ENCODE measurements at regions not wholly inside any gene's neighbourhood (a gene's known extent, or its start where the extent isn't known, plus 50 kb on each side); places are given as distances from the start of the nearest gene placed in this dataset.

DNA sequence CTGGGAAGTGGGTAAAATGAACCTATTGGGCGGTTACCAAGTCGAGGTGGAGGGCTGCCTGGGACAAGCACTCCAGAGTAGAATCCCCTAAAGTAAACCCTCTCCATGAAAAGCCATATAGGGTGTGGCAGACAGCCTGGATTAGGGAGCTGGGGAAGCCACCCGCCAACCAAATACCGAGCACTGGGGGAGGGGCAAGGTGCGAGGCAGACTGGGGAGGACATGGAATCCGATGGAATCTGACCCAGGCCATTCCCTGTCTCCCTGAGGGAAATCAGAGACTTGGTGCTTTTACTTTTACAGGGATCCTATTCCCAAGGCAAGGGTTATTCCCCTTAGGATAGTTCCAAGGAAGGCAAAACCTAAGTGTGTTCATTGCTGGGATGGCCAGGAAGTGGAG is 130.9 kb upstream of the HSD17B12 start:
- H3K4me1 ChIP-seq: no peaks in the 10 kb centered on the region
- no peaks in the 10 kb centered on the region for H3K79me2 ChIP-seq
- no peaks in the 10 kb centered on the region for H3K27me3 ChIP-seq (ENCODE audit: control insufficient read depth, insufficient read depth, low read length)
- no peaks in the 10 kb centered on the region for H3K9me3 ChIP-seq (ENCODE audit: control insufficient read depth, low read length)
- H3K4me2 ChIP-seq (ENCODE audit: low read length): no peak overlapping the region
- no peak overlapping the region for H2AFZ ChIP-seq
- H3K4me3 ChIP-seq (ENCODE audit: low read depth, low read length): no peak overlapping the region
- H3K36me3 ChIP-seq (ENCODE audit: control insufficient read depth, insufficient read depth, low read length): no peaks in the 10 kb centered on the region
- H3K9ac ChIP-seq: no peak overlapping the region
- H3K27ac ChIP-seq: no peak overlapping the region
- TF ChIP-seq, protein P1, sequence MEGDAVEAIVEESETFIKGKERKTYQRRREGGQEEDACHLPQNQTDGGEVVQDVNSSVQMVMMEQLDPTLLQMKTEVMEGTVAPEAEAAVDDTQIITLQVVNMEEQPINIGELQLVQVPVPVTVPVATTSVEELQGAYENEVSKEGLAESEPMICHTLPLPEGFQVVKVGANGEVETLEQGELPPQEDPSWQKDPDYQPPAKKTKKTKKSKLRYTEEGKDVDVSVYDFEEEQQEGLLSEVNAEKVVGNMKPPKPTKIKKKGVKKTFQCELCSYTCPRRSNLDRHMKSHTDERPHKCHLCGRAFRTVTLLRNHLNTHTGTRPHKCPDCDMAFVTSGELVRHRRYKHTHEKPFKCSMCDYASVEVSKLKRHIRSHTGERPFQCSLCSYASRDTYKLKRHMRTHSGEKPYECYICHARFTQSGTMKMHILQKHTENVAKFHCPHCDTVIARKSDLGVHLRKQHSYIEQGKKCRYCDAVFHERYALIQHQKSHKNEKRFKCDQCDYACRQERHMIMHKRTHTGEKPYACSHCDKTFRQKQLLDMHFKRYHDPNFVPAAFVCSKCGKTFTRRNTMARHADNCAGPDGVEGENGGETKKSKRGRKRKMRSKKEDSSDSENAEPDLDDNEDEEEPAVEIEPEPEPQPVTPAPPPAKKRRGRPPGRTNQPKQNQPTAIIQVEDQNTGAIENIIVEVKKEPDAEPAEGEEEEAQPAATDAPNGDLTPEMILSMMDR (IDR thresholded peaks at IDR 0.05): no peak

DNA sequence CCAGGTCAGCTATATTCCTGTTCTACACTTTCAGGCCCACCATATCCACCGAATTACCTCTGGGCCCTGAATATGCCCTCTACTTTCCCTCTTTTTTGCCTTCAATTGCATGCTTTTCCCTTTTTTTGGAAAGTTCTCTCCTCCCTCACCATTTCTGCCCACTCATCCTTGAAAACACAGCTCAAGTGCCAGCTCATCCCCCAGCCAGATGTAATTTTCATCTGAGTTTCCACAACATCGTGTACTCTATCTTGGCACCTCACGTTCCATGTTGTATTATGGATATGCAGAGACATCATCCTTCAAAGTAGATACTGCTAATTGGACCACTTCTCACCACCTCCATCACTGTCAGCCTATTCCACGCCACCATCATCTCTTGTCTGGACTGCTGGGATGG is 129.8 kb upstream of the HSD17B12 start:
- TF ChIP-seq, protein P1 (IDR thresholded peaks at IDR 0.05): no peak
- Histone ChIP-seq H3K4me3 (ENCODE audit: low read depth, low read length) (no peak overlapping the region), H2AFZ (no peak overlapping the region), H3K27me3 (ENCODE audit: control insufficient read depth, insufficient read depth, low read length) (no peaks in the 10 kb centered on the region), H3K4me2 (ENCODE audit: low read length) (no peak overlapping the region), H3K4me1 (no peaks in the 10 kb centered on the region), H3K9me3 (ENCODE audit: control insufficient read depth, low read length) (no peaks in the 10 kb centered on the region), H3K36me3 (ENCODE audit: control insufficient read depth, insufficient read depth, low read length) (no peaks in the 10 kb centered on the region), H3K9ac (no peak overlapping the region), H3K79me2 (no peaks in the 10 kb centered on the region), H3K27ac (no peak overlapping the region)

DNA sequence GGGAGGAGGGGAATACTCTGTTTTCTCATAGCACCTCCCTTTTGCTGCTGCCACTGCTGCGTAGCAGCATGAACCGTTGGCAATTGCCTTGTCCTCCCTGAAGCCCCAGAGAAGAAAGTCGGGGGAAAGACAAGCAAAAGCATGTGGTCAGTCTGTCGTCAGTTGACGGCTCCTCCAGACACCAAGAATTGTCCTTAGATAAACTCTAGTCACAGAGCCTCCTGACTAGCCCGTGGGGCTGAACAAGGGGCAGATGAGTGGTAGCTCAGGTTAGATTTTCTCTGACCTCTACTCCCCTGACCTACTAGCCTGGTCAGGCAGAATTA is 126.4 kb upstream of the HSD17B12 start:
- Histone ChIP-seq H2AFZ (no peak overlapping the region), H3K36me3 (ENCODE audit: control insufficient read depth, insufficient read depth, low read length) (no peaks in the 10 kb centered on the region), H3K4me2 (ENCODE audit: low read length) (no peak overlapping the region), H3K27ac (no peak overlapping the region), H3K9me3 (ENCODE audit: control insufficient read depth, low read length) (no peaks in the 10 kb centered on the region), H3K4me1 (no peaks in the 10 kb centered on the region), H3K4me3 (ENCODE audit: low read depth, low read length) (no peak overlapping the region), H3K27me3 (ENCODE audit: control insufficient read depth, insufficient read depth, low read length) (no peaks in the 10 kb centered on the region), H3K79me2 (no peaks in the 10 kb centered on the region), H3K9ac (no peak overlapping the region)
- TF ChIP-seq, protein P1 (IDR thresholded peaks at IDR 0.05): no peak

DNA sequence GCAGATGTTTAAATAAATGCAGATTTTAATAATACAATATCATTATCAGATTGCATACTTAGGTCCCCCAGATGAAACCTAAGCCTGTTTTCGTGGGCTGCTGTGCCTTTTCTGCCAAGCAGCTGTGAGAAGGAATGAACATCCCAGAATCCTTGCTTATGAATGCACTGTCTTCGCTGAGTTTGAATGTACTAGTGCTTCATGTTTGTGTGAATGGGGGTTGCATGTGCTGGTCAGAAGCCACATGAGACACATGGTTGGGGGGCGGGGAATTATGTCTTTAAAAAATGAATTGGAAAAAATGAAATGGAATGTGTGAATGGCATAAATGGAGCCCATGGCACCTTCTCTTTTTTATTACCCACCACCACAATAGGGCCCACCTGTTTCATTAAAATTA is 125.4 kb upstream of the HSD17B12 start:
- Histone ChIP-seq H2AFZ (no peak overlapping the region), H3K36me3 (ENCODE audit: control insufficient read depth, insufficient read depth, low read length) (no peaks in the 10 kb centered on the region), H3K4me3 (ENCODE audit: low read depth, low read length) (no peak overlapping the region), H3K4me1 (no peaks in the 10 kb centered on the region), H3K9ac (no peak overlapping the region), H3K4me2 (ENCODE audit: low read length) (no peak overlapping the region), H3K27me3 (ENCODE audit: control insufficient read depth, insufficient read depth, low read length) (no peaks in the 10 kb centered on the region), H3K79me2 (no peaks in the 10 kb centered on the region), H3K9me3 (ENCODE audit: control insufficient read depth, low read length) (no peaks in the 10 kb centered on the region), H3K27ac (no peak overlapping the region)
- TF ChIP-seq, protein P1 (IDR thresholded peaks at IDR 0.05): no peak

DNA sequence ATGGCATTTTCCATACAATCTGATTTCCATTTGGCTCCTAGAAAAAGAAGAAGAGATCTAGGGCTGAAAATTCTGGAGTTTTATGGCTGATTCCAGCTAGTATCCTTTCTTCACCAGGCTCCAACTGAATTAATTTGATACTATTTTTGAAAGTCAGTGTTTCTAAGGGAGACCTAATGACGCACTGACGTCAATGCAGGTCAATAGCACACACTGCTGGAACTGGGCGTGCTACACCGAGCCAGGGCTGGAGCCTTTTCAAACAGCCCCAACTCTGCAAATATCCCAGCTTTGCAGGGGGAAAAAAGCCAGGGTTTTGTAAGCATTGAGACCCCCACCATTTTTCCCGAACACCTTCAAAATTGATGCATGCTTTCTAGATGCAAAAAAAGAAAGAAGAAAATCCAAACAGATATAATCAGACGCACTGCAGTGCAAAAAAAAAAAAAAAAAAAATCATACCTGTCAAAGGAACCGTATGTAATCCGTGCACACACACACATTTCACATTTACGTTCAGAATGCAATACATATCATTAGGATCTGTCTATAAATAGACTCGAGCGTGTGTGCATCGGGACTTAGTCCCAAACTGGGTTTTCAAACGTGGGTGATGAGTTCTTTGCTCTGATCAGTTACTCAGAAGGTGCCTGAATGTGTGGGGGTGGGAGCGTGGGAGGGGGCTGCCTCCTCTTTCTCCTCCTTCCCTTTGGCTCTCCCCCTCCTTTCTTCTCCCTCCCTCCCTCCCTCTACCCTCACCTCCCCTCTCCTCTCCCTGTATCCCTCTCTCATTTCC is 124.5 kb upstream of the HSD17B12 start:
- Histone ChIP-seq H3K4me2 (ENCODE audit: low read length) (no peak overlapping the region), H3K79me2 (no peaks in the 10 kb centered on the region), H2AFZ (no peak overlapping the region), H3K27me3 (ENCODE audit: control insufficient read depth, insufficient read depth, low read length) (no peaks in the 10 kb centered on the region), H3K9me3 (ENCODE audit: control insufficient read depth, low read length) (no peaks in the 10 kb centered on the region), H3K27ac (no peak overlapping the region), H3K9ac (no peak overlapping the region), H3K4me3 (ENCODE audit: low read depth, low read length) (no peak overlapping the region), H3K4me1 (no peaks in the 10 kb centered on the region), H3K36me3 (ENCODE audit: control insufficient read depth, insufficient read depth, low read length) (no peaks in the 10 kb centered on the region)
- TF ChIP-seq, protein P1 (IDR thresholded peaks at IDR 0.05): no peak

Measured in parathyroid adenoma (tissue), 2 donors.